ENCODE measurements at regions not wholly inside any gene's neighbourhood (a gene's known extent, or its start where the extent isn't known, plus 50 kb on each side); places are given as distances from the start of the nearest gene placed in this dataset.

- no peak overlapping the region for H3K27ac ChIP-seq
- H3K36me3 ChIP-seq = no peaks in the 10 kb centered on the region
- DNase-seq (ENCODE audit: low spot score) = no peak
- H3K4me1 ChIP-seq = no peaks in the 10 kb centered on the region
- no peak overlapping the region for H3K4me3 ChIP-seq
- TF ChIP-seq CTCF (IDR thresholded peaks at IDR 0.05) = no peak
- H3K27me3 ChIP-seq = no peaks in the 10 kb centered on the region
- H3K9me3 ChIP-seq = no peaks in the 10 kb centered on the region
These were observed 80.7 kb upstream of the OLFM4 start for GRCh38 chr13:52947921-52948373.

GRCh38 chr13:52945348-52945747 is 83.3 kb upstream of the OLFM4 start:
- Histone ChIP-seq H3K9me3 (no peaks in the 10 kb centered on the region), H3K36me3 (no peaks in the 10 kb centered on the region), H3K4me1 (no peaks in the 10 kb centered on the region), H3K4me3 (no peak overlapping the region), H3K27me3 (no peaks in the 10 kb centered on the region), H3K27ac (no peak overlapping the region)
- no peak for DNase-seq (ENCODE audit: low spot score)
- no peak for TF ChIP-seq CTCF (IDR thresholded peaks at IDR 0.05)

GRCh38 chr13:52944697-52945096 is 83.9 kb upstream of the OLFM4 start:
- H3K4me1 ChIP-seq = no peaks in the 10 kb centered on the region
- TF ChIP-seq CTCF (IDR thresholded peaks at IDR 0.05) = no peak
- H3K27me3 ChIP-seq = no peaks in the 10 kb centered on the region
- H3K4me3 ChIP-seq = no peak overlapping the region
- H3K36me3 ChIP-seq = no peaks in the 10 kb centered on the region
- DNase-seq (ENCODE audit: low spot score) = no peak
- H3K27ac ChIP-seq = no peak overlapping the region
- H3K9me3 ChIP-seq = no peaks in the 10 kb centered on the region

GRCh38 chr13:52938065-52938464 is 89.6 kb upstream of the PCDH8 start:
- Histone ChIP-seq H3K4me1 (no peaks in the 10 kb centered on the region), H3K27me3 (no peaks in the 10 kb centered on the region), H3K27ac (no peak overlapping the region), H3K9me3 (no peaks in the 10 kb centered on the region), H3K4me3 (no peak overlapping the region), H3K36me3 (no peaks in the 10 kb centered on the region)
- no peak for DNase-seq (ENCODE audit: low spot score)
- TF ChIP-seq CTCF (IDR thresholded peaks at IDR 0.05) = no peak

GRCh38 chr13:52936806-52937205 is 88.4 kb upstream of the PCDH8 start:
- TF ChIP-seq CTCF (IDR thresholded peaks at IDR 0.05) = no peak
- no peak for DNase-seq (ENCODE audit: low spot score)

GRCh38 chr13:52934258-52934657 is 85.8 kb upstream of the PCDH8 start:
- H3K4me3 ChIP-seq = no peak overlapping the region
- TF ChIP-seq CTCF (IDR thresholded peaks at IDR 0.05) = no peak
- H3K27me3 ChIP-seq = no peaks in the 10 kb centered on the region
- no peaks in the 10 kb centered on the region for H3K36me3 ChIP-seq
- H3K9me3 ChIP-seq = no peaks in the 10 kb centered on the region
- no peak overlapping the region for H3K27ac ChIP-seq
- no peak for DNase-seq (ENCODE audit: low spot score)
- H3K4me1 ChIP-seq = no peaks in the 10 kb centered on the region

More at GRCh38 chr13:52936806-52937205, 88.4 kb upstream of the PCDH8 start:
- Histone ChIP-seq H3K9me3 (no peaks in the 10 kb centered on the region), H3K4me1 (no peaks in the 10 kb centered on the region), H3K27me3 (no peaks in the 10 kb centered on the region), H3K27ac (no peak overlapping the region), H3K4me3 (no peak overlapping the region), H3K36me3 (no peaks in the 10 kb centered on the region)

Data from right atrium auricular region (tissue), 2 donors.